Activated B cell treated with CpG ODN at 0.5 μM for 24 hours (primary cell): ENCODE measurements at regions not wholly inside any gene's neighbourhood (a gene's known extent, or its start where the extent isn't known, plus 50 kb on each side); places are given as distances from the start of the nearest gene placed in this dataset.

Experiments used
- ATAC-seq: fragments of 200-7000 bp; cut with Tn5 transposase; one replicate; pipeline ENCODE4 v1.10.0; 2021; ENCODE audit warnings: low read depth, mild to moderate bottlenecking, moderate library complexity
- CTCF ChIA-PET: fragments of 350-600 bp; sonication (Branson Sonifier 250); formaldehyde crosslinking; loops from one replicate; lab custom pipeline; 2021; ENCODE audit warnings: antibody characterized with exemption; lab: Charles Lee
- POLR2A ChIA-PET: fragments of 350-600 bp; sonication (Branson Sonifier 250); formaldehyde crosslinking; loops from one replicate; lab custom pipeline; 2021; ENCODE audit warnings: antibody characterized with exemption; lab: Charles Lee
- DNase-seq: peaks from one replicate; pipeline ENCODE4 v3.0.0; 2022
- H3K27ac Mint-ChIP-seq: one replicate; pipeline ENCODE4 v1.8.0; 2020; ENCODE audit warnings: mixed read lengths
- H3K27me3 Mint-ChIP-seq: one replicate; pipeline ENCODE4 v1.8.0; 2021; ENCODE audit warnings: mixed read lengths
- H3K36me3 Mint-ChIP-seq: one replicate; pipeline ENCODE4 v1.8.0; 2021; ENCODE audit warnings: low read depth, mixed read lengths
- H3K4me1 Mint-ChIP-seq: one replicate; pipeline ENCODE4 v1.8.0; 2021; ENCODE audit warnings: mixed read lengths
- H3K4me3 Mint-ChIP-seq: one replicate; pipeline ENCODE4 v1.8.0; 2020; ENCODE audit warnings: mild to moderate bottlenecking, mixed read lengths
- H3K9me3 Mint-ChIP-seq: one replicate; pipeline ENCODE4 v1.8.0; 2020; ENCODE audit warnings: mixed read lengths
- intact Hi-C: fragments of 100-400 bp; cut with micrococcal nuclease; formaldehyde crosslinking; loops from one replicate; pipeline ENCODE4 v1.15.1; 2024
- TF ChIP-seq, protein P1 (sequence below): fragments of 200-600 bp; IDR thresholded peaks from one replicate; pipeline ENCODE4 v1.8.0; 2022; ENCODE audit warnings: antibody characterized with exemption, mild to moderate bottlenecking

DNA sequence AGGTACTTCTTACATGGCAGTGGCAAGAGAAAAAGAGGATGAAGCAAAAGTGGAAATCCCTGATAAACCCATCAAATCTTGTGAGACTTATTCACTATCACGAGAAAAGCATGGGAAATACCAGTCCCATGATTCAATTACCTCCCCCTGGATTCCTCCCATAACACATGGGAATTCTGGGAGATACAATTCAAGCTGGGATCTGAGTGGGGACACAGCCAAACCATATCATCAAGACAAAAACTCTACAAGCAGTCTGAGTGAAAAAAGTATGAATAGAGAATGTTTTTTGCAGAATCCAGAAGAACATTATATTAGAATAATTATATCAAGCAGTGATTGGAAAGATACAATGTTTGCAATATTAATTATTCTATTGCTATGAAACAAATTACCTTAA lies 893.7 kb downstream of the FAM181B start:
- intact Hi-C loops, result no loop called here
- H3K27ac Mint-ChIP-seq, result no peak overlapping the region
- DNase-seq (no peak), ATAC-seq (no peak)
- H3K36me3 Mint-ChIP-seq, result no peaks in the 10 kb centered on the region
- CTCF ChIA-PET, result no interaction called here
- no peak overlapping the region for H3K4me3 Mint-ChIP-seq
- H3K9me3 Mint-ChIP-seq, result peaks cover 5% of the 10 kb centered on the region
- POLR2A ChIA-PET, result no interaction called here
- TF ChIP-seq, protein P1, sequence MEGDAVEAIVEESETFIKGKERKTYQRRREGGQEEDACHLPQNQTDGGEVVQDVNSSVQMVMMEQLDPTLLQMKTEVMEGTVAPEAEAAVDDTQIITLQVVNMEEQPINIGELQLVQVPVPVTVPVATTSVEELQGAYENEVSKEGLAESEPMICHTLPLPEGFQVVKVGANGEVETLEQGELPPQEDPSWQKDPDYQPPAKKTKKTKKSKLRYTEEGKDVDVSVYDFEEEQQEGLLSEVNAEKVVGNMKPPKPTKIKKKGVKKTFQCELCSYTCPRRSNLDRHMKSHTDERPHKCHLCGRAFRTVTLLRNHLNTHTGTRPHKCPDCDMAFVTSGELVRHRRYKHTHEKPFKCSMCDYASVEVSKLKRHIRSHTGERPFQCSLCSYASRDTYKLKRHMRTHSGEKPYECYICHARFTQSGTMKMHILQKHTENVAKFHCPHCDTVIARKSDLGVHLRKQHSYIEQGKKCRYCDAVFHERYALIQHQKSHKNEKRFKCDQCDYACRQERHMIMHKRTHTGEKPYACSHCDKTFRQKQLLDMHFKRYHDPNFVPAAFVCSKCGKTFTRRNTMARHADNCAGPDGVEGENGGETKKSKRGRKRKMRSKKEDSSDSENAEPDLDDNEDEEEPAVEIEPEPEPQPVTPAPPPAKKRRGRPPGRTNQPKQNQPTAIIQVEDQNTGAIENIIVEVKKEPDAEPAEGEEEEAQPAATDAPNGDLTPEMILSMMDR, result no peak
- H3K27me3 Mint-ChIP-seq, result no peaks in the 10 kb centered on the region
- no peaks in the 10 kb centered on the region for H3K4me1 Mint-ChIP-seq

DNA sequence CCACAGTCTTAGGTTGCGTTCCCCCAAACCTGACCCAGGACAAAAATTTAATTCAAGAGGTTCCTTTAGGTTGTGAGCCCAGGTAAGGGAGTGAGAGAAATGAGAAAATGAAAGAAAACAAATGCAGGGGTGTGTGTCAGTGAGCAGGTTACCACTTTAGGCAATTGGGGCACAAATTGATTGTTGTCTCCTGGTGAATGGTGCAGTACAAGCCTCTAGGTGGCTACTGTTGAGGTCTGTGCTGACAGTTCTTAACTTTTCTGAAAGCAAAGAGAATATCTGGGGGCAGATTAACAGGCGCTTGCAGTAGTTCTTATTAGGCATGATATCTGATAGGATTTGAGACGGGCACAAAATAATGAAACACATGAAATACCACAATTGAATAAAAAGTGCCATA lies 894.6 kb downstream of the FAM181B start:
- DNase-seq, result no peak
- POLR2A ChIA-PET, result no interaction called here

DNA sequence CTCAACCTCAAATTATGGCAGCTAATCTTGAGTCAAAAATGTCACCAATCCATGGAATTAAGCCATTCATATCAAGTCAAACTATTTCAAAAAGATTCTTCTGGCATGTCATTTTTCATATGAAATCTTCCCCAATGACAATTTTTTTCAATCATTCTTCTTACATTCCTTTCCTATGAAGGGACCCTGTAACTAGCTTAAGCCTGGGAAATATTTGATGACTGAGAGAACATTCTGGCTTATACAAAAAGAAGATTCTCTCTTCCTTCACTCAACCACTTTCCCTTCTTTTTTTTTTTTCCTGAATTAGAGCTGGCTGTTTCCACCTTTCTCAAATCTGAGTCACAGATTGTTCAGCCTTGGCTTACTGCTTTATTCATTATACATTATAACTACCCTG lies 903.7 kb downstream of the FAM181B start:
- Mint-ChIP-seq H3K27ac (no peak overlapping the region), H3K9me3 (peaks cover 14% of the 10 kb centered on the region), H3K36me3 (no peaks in the 10 kb centered on the region), H3K4me3 (no peak overlapping the region), H3K27me3 (peaks cover 4% of the 10 kb centered on the region), H3K4me1 (no peaks in the 10 kb centered on the region)
- TF ChIP-seq, protein P1, result no peak
- DNase-seq, result no peak
- intact Hi-C loops, result no loop called here
- POLR2A ChIA-PET, result no interaction called here
- ATAC-seq, result no peak
- CTCF ChIA-PET, result no interaction called here

More for the DNA sequence above, 894.6 kb downstream of the FAM181B start:
- Mint-ChIP-seq H3K36me3 (no peaks in the 10 kb centered on the region), H3K4me1 (no peaks in the 10 kb centered on the region), H3K9me3 (peaks cover 8% of the 10 kb centered on the region), H3K27ac (no peak overlapping the region), H3K4me3 (no peak overlapping the region), H3K27me3 (no peaks in the 10 kb centered on the region)
- intact Hi-C loops, result no loop called here
- CTCF ChIA-PET, result no interaction called here
- no peak for ATAC-seq
- TF ChIP-seq, protein P1, result no peak

DNA sequence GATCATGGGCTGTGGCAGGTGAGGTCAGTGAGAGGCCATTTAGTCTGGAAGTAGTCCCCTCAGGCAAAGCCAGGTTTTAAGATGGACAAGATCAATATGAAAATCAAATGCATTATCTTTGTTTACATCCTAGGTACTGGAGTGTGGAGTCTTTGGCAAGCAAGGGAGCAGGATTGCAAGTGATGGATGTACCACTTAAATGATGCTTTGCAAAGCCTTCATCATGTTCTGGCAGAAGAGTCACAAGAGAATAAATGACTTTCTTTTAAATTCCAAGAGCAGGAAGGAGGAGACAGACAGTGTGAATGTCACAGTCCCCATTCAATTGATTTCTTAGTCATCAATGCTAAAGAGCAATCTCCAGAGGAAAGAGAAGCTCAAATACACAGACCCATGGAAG lies 908.3 kb downstream of the FAM181B start:
- no peaks in the 10 kb centered on the region for H3K9me3 Mint-ChIP-seq
- ChIA-PET CTCF (no interaction called here), POLR2A (no interaction called here)
- DNase-seq (no peak), ATAC-seq (no peak)
- H3K27me3 Mint-ChIP-seq, result peaks cover 4% of the 10 kb centered on the region
- H3K4me3 Mint-ChIP-seq, result no peak overlapping the region
- H3K36me3 Mint-ChIP-seq, result no peaks in the 10 kb centered on the region
- intact Hi-C loops, result no loop called here
- H3K27ac Mint-ChIP-seq, result no peak overlapping the region
- TF ChIP-seq, protein P1, result no peak
- H3K4me1 Mint-ChIP-seq, result no peaks in the 10 kb centered on the region

DNA sequence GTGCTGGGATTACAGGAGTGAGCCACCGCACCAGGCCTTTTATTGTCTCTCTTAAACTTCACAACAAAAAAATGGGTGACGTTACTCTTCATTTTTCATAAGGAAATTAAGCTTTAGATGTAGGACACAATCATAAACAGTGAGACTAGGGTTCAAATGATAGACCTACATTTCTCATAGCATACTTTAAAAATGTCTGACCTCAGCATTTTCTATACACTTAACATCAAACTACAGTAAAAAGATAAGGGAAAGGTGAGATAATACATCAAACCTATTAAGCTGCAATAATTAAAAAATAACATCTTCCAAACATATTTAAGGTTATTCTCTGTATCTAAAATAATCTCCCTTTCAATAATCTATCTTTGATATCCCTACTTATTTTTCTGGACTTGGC lies 914.2 kb downstream of the FAM181B start:
- Mint-ChIP-seq H3K27ac (no peak overlapping the region), H3K27me3 (no peaks in the 10 kb centered on the region), H3K4me3 (no peak overlapping the region), H3K36me3 (no peaks in the 10 kb centered on the region), H3K4me1 (no peaks in the 10 kb centered on the region), H3K9me3 (no peaks in the 10 kb centered on the region)
- DNase-seq (no peak), ATAC-seq (no peak)
- POLR2A ChIA-PET, result no interaction called here
- TF ChIP-seq, protein P1, result no peak
- intact Hi-C loops, result no loop called here
- CTCF ChIA-PET, result no interaction called here
